ENCODE measurements at regions not wholly inside any gene's neighbourhood (a gene's known extent, or its start where the extent isn't known, plus 50 kb on each side); places are given as distances from the start of the nearest gene placed in this dataset.

DNA sequence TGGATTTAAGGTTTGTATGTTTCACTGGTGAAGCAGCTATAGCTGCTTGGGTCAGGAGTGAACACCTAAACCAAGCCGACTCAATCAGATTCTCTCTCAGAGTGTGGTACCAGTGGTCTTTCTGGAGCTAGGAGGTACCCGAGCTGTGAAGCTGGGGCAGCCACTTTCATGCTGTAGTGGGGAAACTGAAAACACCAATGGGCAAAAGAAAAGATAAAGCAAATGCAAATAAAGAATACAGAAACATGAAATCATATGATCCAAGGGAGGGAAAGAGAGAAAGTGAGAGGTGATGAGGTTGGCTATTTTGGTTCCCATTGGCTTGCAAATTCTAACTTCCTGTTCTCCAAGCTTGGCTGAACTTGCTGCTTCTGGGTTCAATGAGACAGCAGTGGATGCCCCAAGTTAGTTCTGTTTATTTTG is 212.3 kb upstream of the CFAP20DC start:
- no peak for DNase-seq (ENCODE audit: extremely low spot score in 2 of 2)
- Histone ChIP-seq H3K4me3 (no peak overlapping the region), H3K27ac (no peak overlapping the region), H3K9me3 (no peaks in the 10 kb centered on the region), H3K36me3 (no peaks in the 10 kb centered on the region), H3K27me3 (no peaks in the 10 kb centered on the region), H3K4me1 (no peaks in the 10 kb centered on the region)
- no peak for TF ChIP-seq POLR2AphosphoS5 (IDR thresholded peaks at IDR 0.05; ENCODE audit: insufficient read depth in 1 of 2, low read depth in 1 of 2)
- no peak for TF ChIP-seq POLR2A (IDR thresholded peaks at IDR 0.05)
- TF ChIP-seq, protein P1, sequence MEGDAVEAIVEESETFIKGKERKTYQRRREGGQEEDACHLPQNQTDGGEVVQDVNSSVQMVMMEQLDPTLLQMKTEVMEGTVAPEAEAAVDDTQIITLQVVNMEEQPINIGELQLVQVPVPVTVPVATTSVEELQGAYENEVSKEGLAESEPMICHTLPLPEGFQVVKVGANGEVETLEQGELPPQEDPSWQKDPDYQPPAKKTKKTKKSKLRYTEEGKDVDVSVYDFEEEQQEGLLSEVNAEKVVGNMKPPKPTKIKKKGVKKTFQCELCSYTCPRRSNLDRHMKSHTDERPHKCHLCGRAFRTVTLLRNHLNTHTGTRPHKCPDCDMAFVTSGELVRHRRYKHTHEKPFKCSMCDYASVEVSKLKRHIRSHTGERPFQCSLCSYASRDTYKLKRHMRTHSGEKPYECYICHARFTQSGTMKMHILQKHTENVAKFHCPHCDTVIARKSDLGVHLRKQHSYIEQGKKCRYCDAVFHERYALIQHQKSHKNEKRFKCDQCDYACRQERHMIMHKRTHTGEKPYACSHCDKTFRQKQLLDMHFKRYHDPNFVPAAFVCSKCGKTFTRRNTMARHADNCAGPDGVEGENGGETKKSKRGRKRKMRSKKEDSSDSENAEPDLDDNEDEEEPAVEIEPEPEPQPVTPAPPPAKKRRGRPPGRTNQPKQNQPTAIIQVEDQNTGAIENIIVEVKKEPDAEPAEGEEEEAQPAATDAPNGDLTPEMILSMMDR (IDR thresholded peaks at IDR 0.05): no peak
- intact Hi-C loops (cut with DNase I): no loop called here

DNA sequence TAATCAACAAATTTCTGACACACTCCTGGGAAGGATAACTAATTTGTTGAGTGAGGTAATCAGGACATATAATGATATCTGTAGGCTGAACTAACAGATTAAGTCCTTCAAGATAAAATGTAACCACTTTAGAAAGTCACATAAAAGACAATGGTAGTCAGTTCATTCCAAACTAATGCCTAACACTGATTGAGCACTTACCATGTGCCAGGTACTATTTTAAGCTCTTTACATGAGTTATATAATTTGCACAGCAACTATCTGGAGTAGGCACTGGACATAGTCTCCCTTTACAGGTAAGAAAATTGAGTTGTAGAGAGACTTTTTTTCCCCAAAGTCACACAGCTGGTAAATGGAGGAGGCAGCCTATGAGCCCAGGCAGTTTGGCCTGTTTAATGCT is 211.2 kb upstream of the CFAP20DC start:
- Histone ChIP-seq H3K4me3 (no peak overlapping the region), H3K27ac (no peak overlapping the region), H3K27me3 (no peaks in the 10 kb centered on the region), H3K36me3 (no peaks in the 10 kb centered on the region), H3K4me1 (no peaks in the 10 kb centered on the region), H3K9me3 (no peaks in the 10 kb centered on the region)
- no peak for TF ChIP-seq POLR2A (IDR thresholded peaks at IDR 0.05)
- TF ChIP-seq POLR2AphosphoS5 (IDR thresholded peaks at IDR 0.05; ENCODE audit: insufficient read depth in 1 of 2, low read depth in 1 of 2): no peak
- TF ChIP-seq, protein P1 (IDR thresholded peaks at IDR 0.05): no peak
- no peak for DNase-seq (ENCODE audit: extremely low spot score in 2 of 2)
- intact Hi-C loops (cut with DNase I): no loop called here

DNA sequence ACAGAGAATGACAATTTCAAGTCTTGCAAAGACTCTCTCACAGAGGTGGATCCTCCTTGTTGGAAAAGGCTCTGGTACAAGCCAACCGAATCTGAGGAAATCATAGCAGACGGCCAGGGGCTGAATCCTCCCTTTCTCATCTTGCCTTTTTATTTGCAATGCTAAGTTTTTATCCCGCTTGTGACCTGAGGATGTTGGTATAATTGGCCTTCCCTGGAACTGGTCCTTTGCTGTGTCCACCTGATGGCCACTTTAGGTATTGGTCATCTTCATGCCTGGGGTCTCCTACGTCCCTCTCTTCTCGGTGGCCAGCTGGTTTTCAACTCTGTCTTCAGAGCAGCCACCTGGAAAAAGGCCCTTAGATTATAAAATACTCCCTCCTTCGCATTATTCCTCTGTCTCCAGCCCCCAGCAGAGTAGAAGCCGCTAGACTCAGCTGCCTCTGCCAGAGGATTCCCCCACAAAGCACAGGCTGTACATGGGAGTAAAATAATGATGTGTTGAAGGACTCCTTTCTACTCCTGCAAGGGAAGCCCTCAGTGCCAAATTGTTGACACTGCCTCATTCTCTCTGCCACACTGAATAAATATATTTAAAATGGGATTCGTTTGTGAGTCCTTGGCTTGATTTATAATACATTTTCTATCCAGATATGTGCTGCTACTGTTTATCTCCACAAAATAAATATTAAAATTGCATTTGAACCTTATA is 208.9 kb upstream of the CFAP20DC start:
- Histone ChIP-seq H3K27me3 (no peaks in the 10 kb centered on the region), H3K4me1 (no peaks in the 10 kb centered on the region), H3K27ac (no peak overlapping the region), H3K36me3 (no peaks in the 10 kb centered on the region), H3K4me3 (no peak overlapping the region), H3K9me3 (no peaks in the 10 kb centered on the region)
- intact Hi-C loops (cut with DNase I): no loop called here
- TF ChIP-seq POLR2A (IDR thresholded peaks at IDR 0.05): no peak
- no peak for DNase-seq (ENCODE audit: extremely low spot score in 2 of 2)

DNA sequence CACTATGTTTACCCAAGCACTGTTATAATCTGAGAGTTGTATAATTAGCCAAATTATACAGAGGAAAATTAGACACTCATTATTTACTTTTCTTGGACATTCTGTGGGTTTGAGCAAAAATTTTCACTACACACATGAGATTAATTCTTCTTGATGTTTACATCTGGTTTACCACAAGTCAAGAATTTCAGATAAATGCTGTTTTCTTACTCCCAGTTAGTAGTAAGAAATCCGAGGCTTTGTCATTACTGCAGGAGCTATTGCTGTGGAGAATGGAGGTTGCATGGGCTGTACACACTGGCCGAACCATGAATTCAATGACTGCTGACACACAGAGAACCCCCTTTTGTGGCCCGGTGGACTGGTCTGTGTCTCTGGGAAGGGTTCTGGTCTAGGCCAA is 207.7 kb upstream of the CFAP20DC start:
- intact Hi-C loops (cut with DNase I): no loop called here
- TF ChIP-seq, protein P1 (IDR thresholded peaks at IDR 0.05): no peak
- no peak for TF ChIP-seq POLR2AphosphoS5 (IDR thresholded peaks at IDR 0.05; ENCODE audit: insufficient read depth in 1 of 2, low read depth in 1 of 2)
- TF ChIP-seq POLR2A (IDR thresholded peaks at IDR 0.05): no peak
- H3K9me3 ChIP-seq: no peaks in the 10 kb centered on the region

DNA sequence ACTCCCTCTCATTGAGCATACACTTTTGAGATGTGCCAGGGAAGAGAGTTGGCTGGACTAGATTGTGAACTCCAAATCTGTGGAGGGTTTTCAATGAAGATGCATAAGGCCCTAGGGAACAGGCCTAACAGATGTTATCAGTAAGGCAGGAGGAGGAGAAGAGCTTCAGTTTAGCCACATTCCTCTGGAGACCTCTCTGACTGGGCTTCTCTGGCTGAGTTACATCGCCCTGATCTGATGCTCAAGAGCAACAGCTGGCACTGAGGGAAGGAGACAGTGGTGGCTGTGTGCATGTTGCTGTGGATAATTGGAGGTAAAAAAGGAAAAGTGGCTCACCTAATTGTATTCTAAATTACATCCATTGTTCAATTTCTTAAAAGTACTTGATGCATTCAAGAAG is 206.4 kb upstream of the CFAP20DC start:
- H3K27me3 ChIP-seq: no peaks in the 10 kb centered on the region
- H3K4me3 ChIP-seq: no peak overlapping the region
- intact Hi-C loops (cut with DNase I): no loop called here
- H3K4me1 ChIP-seq: no peaks in the 10 kb centered on the region
- no peak for DNase-seq (ENCODE audit: extremely low spot score in 2 of 2)
- TF ChIP-seq, protein P1 (IDR thresholded peaks at IDR 0.05): no peak
- no peak for TF ChIP-seq POLR2AphosphoS5 (IDR thresholded peaks at IDR 0.05; ENCODE audit: insufficient read depth in 1 of 2, low read depth in 1 of 2)
- no peak for TF ChIP-seq POLR2A (IDR thresholded peaks at IDR 0.05)
- H3K27ac ChIP-seq: no peak overlapping the region
- H3K9me3 ChIP-seq: no peaks in the 10 kb centered on the region
- no peaks in the 10 kb centered on the region for H3K36me3 ChIP-seq

More for the DNA sequence above, 207.7 kb upstream of the CFAP20DC start:
- no peaks in the 10 kb centered on the region for H3K4me1 ChIP-seq
- no peak overlapping the region for H3K4me3 ChIP-seq
- no peak for DNase-seq (ENCODE audit: extremely low spot score in 2 of 2)
- H3K36me3 ChIP-seq: no peaks in the 10 kb centered on the region
- no peak overlapping the region for H3K27ac ChIP-seq
- no peaks in the 10 kb centered on the region for H3K27me3 ChIP-seq

Measured in vagina (tissue), 2 donors.